ENCODE measurements at regions not wholly inside any gene's neighbourhood (a gene's known extent, or its start where the extent isn't known, plus 50 kb on each side); places are given as distances from the start of the nearest gene placed in this dataset.

DNA sequence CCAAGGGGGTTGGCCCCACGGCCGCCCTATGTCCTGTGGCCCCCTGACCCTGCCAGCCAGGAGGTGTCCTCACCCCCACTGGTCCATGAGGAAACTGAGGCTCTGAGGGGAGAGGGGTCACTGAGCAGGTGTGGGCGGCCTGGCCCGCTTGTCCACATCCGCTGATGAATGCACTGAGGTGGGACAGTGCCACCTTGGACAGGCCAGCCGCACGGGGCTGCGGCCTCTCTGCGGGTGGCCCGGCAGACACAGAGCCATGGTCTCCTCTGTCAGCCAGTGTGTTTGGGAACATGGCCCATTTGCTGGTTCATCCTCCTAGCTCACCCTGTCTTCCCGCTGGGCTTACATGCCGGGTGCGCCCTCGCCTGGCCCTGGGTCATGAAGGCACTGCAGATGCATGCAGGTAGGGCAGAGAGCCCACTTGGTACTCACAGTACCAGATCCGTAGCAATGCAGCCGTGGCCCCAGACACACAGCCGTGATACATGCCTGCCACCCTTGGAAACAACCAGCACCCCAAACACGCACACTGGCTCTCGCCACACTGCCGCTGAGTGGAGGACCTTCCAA lies 93.9 kb downstream of the ENGASE start:
- TF ChIP-seq, protein P1, sequence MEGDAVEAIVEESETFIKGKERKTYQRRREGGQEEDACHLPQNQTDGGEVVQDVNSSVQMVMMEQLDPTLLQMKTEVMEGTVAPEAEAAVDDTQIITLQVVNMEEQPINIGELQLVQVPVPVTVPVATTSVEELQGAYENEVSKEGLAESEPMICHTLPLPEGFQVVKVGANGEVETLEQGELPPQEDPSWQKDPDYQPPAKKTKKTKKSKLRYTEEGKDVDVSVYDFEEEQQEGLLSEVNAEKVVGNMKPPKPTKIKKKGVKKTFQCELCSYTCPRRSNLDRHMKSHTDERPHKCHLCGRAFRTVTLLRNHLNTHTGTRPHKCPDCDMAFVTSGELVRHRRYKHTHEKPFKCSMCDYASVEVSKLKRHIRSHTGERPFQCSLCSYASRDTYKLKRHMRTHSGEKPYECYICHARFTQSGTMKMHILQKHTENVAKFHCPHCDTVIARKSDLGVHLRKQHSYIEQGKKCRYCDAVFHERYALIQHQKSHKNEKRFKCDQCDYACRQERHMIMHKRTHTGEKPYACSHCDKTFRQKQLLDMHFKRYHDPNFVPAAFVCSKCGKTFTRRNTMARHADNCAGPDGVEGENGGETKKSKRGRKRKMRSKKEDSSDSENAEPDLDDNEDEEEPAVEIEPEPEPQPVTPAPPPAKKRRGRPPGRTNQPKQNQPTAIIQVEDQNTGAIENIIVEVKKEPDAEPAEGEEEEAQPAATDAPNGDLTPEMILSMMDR (IDR thresholded peaks at IDR 0.05) = no peak
- TF ChIP-seq POLR2A (IDR thresholded peaks at IDR 0.05) (no peak), POLR2AphosphoS5 (IDR thresholded peaks at IDR 0.05) (no peak)
